ENCODE measurements at regions not wholly inside any gene's neighbourhood (a gene's known extent, or its start where the extent isn't known, plus 50 kb on each side); places are given as distances from the start of the nearest gene placed in this dataset.

- TF ChIP-seq SNAI2 (CRISPR knock-in tag; IDR thresholded peaks at IDR 0.05) (no peak), TCF4 (CRISPR knock-in tag; IDR thresholded peaks at IDR 0.05; ENCODE audit: borderline replicate concordance) (no peak), RARB (CRISPR knock-in tag; IDR thresholded peaks at IDR 0.05) (no peak), TSHZ2 (CRISPR knock-in tag; IDR thresholded peaks at IDR 0.05) (no peak), GLIS3 (CRISPR knock-in tag; IDR thresholded peaks at IDR 0.05) (no peak), ZNF8 (CRISPR knock-in tag; IDR thresholded peaks at IDR 0.05) (no peak), ZFP30 (CRISPR knock-in tag; IDR thresholded peaks at IDR 0.05) (no peak), PPARA (CRISPR knock-in tag; IDR thresholded peaks at IDR 0.05; ENCODE audit: borderline replicate concordance) (no peak), ZFP3 (CRISPR knock-in tag; IDR thresholded peaks at IDR 0.05) (no peak), ZC3H10 (CRISPR knock-in tag; IDR thresholded peaks at IDR 0.05) (no peak), CSDC2 (CRISPR knock-in tag; IDR thresholded peaks at IDR 0.05) (no peak), TOX (CRISPR knock-in tag; IDR thresholded peaks at IDR 0.05; ENCODE audit: borderline replicate concordance) (no peak), POU6F1 (CRISPR knock-in tag; IDR thresholded peaks at IDR 0.05; ENCODE audit: borderline replicate concordance, low read depth) (no peak), BACH2 (CRISPR knock-in tag; IDR thresholded peaks at IDR 0.05; ENCODE audit: borderline replicate concordance) (no peak), CSRNP3 (CRISPR knock-in tag; IDR thresholded peaks at IDR 0.05) (no peak), ZNF70 (CRISPR knock-in tag; IDR thresholded peaks at IDR 0.05) (no peak)
- ATAC-seq: no peak
Measured at GRCh38 chr1:199671684-199672083, 355.8 kb upstream of the NR5A2 start.

- no peak for ATAC-seq
- TF ChIP-seq SNAI2 (CRISPR knock-in tag; IDR thresholded peaks at IDR 0.05) (no peak), PATZ1 (CRISPR knock-in tag; IDR thresholded peaks at IDR 0.05; ENCODE audit: borderline replicate concordance) (no peak), TSHZ2 (CRISPR knock-in tag; IDR thresholded peaks at IDR 0.05) (no peak), ZNF8 (CRISPR knock-in tag; IDR thresholded peaks at IDR 0.05) (no peak), OSR1 (CRISPR knock-in tag; IDR thresholded peaks at IDR 0.05) (no peak), POU6F1 (CRISPR knock-in tag; IDR thresholded peaks at IDR 0.05; ENCODE audit: borderline replicate concordance, low read depth) (no peak), TOX (CRISPR knock-in tag; IDR thresholded peaks at IDR 0.05; ENCODE audit: borderline replicate concordance) (no peak), TCF4 (CRISPR knock-in tag; IDR thresholded peaks at IDR 0.05; ENCODE audit: borderline replicate concordance) (no peak), ZFP3 (CRISPR knock-in tag; IDR thresholded peaks at IDR 0.05) (no peak), ESRRG (CRISPR knock-in tag; IDR thresholded peaks at IDR 0.05) (no peak), RARB (CRISPR knock-in tag; IDR thresholded peaks at IDR 0.05) (no peak)
Measured at GRCh38 chr1:199675937-199676336, 351.6 kb upstream of the NR5A2 start.
